ENCODE measurements at regions not wholly inside any gene's neighbourhood (a gene's known extent, or its start where the extent isn't known, plus 50 kb on each side); places are given as distances from the start of the nearest gene placed in this dataset.

GRCh38 chr1:192003295-192004077, 154.8 kb upstream of the RGS18 start:
- DNase-seq (ENCODE audit: low spot score) = no peak

- DNase-seq (ENCODE audit: low spot score) = no peak
Observed at GRCh38 chr1:192005976-192006375, 152.3 kb upstream of the RGS18 start.

GRCh38 chr1:192008281-192008825, 149.9 kb upstream of the RGS18 start:
- no peak for DNase-seq (ENCODE audit: low spot score)

- no peak for DNase-seq (ENCODE audit: low spot score)
Observed at GRCh38 chr1:192010406-192010805, 147.9 kb upstream of the RGS18 start.

DNA sequence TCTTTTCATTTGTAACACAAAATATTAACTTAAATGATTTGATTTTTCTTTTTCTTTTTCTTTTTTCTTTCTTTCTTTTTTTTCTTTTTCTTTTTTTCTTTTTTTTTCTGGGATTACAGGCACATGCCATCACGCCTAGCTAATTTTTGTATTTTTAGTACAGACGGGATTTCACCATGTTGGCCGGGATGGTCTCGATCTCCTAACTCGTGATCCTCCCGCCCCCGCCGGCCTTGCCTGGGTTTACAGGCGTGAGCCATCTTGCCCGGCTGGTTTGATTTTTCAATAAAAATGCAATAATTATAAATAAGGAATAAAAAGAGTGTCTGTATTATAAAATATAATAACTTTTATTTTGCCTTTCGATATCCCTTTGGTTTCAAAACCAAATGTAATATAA, 146.7 kb upstream of the RGS18 start:
- DNase-seq (ENCODE audit: low spot score) = no peak

DNA sequence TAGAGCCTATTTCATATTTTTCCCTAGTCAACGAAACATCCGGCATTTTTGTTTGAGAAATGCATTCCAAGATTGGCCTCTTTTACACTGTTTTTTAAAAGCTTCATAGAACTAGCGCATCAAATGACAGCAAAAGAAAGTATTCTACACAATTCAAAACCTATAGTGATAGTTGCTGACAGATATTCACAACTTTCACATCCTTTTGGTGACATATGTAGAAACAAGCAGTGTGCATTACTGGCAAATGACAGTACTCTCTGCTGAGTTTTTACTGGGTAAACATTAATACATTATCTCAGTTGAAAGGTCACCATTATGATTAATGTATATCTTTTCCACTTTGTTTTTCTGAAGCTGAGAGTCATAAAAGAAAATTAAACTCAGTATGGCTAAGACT, 135.4 kb upstream of the RGS18 start:
- DNase-seq (ENCODE audit: low spot score) = no peak

DNA sequence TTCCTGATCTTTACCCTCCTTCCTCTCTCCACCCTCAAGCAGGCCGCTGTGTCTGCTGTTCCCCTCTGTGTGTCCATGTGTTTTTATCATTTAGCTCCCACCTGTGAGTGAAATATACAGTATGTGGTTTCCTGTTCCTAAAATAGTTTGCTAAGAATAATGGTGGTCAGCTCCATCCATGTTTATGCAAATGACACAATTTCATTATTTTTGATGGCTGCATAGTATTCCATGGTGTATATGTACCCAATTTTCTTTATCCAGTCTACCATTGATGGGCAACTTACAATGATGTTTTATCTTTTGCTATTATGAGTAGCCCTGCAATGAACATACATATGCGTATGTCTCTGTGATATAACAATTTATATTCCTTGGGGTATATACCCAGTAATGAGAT, 133.4 kb upstream of the RGS18 start:
- DNase-seq (ENCODE audit: low spot score) = no peak

DNA sequence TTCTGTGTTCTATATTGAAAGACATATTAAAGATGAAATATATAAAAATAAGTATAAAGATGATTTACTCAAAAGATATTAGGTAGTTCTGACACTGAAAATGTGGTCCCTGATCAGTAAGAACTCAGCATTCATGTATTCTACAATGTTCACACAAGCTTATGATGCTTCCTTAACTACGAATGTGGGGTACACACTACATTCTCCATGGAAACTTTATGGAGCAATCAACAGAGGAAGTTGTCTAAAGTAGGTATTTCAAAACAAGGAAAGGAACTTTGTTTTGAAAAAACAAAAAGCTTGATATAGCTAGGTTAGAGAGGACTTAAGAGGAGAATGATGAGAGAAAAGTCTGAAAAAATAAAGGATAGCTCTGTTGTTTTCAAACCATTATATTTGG, 119.7 kb upstream of the RGS18 start:
- no peak for DNase-seq (ENCODE audit: low spot score)

DNA sequence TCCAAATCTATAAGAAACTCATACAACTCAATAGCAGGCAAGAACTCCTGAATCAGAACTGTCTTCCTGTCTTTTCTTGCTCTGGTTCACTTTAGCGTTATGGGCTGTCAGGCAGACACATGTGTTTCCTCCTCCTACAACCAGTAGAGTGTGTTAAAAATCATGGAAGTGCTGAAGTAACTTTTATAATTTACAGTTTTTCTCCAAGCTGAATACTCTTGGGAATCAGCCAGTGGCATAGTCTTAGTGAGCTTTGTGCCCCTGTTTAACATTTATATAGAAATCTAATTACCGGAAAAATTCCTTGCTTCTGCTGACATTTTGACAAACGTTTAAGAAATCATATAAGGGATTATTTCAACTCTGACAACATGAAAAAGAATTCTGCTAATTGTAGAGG, 113.1 kb upstream of the RGS18 start:
- DNase-seq (ENCODE audit: low spot score) = no peak

DNA sequence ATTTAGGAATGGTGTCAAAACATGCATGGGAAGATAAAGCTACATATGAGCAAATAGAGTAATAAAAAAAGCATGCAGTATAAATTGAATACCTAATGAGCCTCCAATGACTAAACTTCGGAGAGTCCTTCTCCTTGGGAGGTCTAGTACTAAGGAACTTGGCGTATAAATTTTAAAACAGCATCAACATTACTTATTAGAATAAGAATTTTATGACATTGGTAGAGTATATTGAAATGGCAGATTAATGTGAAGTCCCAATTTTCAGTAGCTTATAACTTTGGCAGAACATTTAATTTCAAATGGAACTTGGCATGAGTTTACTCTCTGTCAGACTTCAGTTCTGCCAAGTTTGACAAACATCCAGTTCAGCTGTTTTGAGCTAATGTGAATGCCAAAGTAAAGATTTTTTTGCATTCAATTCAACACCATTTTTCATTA, 104.7 kb upstream of the RGS18 start:
- no peak for DNase-seq (ENCODE audit: low spot score)

DNA sequence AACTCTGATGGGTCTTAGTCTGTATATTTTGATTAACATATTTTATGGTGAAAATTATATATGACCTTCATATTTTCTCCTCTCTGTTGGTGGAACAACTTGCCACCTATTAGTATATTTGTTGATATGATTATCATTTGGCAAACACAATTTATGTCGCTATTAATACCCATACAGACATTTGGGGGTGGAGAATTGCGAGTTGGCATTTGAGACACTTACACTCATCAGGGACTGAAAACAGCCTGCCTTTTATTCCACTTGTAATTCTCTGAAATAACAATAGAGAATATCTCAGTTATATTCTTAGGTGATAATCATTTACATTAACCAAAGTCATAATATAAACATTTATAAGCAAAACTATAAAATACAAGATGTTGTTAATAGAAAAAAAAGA, 100.5 kb upstream of the RGS18 start:
- DNase-seq (ENCODE audit: low spot score) = no peak

DNA sequence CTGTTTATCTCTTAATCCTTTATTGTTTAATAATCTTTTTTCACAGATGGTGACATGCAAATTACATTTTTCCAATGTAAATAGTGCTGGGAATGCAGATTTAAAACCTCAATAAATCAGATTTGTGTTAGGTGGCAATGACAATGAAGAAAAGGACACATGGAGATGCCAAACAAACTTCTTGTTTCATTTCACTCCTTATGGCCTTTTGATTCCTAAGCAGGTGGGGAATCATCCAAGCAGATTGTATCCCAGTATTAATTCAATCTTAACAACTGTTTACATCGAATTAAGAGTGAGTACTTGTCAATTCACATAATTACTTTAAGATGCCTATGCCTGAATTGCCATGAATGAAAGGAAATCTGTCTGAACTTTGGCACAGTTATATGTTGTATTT, 98.9 kb upstream of the RGS18 start:
- DNase-seq (ENCODE audit: low spot score) = no peak

DNA sequence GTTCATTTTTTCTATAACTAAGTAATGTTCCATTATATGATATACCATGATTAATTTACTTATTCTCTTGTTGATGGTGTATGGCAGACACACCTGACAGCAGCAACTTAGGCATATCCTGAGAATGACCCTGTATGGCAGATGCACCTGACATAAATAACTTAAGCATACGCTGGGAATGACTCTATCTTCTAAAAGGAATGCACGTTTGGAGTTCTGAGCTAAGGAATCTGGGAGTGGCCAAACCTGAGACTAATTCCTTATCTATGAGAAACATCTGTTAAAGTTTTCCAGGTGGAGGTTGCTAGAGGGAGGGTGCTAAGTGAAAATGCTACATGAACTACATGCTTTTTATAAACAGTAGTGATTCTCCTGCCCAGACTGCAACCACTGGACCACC, 96.7 kb upstream of the RGS18 start:
- DNase-seq (ENCODE audit: low spot score) = no peak

- no peak for DNase-seq (ENCODE audit: low spot score)
Observed at GRCh38 chr1:192065087-192065486, 93.2 kb upstream of the RGS18 start.

DNA sequence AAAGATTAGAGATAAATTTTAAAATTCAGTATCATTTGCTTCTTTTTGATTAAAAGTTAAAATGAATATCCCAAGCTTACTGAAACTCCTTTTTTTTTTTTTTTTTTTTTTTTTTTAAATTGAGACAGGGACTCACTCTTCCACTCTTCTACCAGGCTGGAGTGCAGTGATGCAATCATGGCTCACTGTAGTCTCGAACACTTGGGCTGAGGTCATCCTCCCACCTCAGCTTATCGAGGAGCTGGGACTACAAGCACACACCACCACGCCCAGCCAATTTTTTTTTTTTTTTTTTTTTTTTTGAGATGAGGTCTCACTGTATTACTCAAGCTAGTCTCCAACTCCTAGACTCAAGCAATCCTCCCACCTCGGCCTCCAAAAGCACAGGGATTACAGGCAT, 92.1 kb upstream of the RGS18 start:
- no peak for DNase-seq (ENCODE audit: low spot score)

DNA sequence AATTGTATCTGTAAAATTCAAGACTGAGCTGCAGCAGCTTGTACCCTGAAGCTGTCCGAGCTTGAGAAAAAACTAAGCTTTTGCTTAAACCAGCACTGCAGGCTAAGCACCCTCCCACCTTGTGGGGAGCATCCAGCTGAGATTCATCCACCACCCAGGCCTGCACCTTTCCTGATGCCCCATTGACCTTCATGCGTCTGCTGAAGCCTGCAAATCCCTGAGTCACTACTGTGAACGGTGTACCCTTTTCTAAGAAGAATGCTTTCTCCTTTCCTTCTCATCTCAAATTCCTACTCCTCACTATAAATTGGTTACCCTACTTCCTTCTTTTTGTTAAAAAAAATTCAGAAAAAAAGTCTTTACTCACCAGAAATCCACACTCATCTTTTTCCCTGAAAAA, 90.9 kb upstream of the RGS18 start:
- DNase-seq (ENCODE audit: low spot score) = no peak

- no peak for DNase-seq (ENCODE audit: low spot score)
Observed at GRCh38 chr1:192070213-192070612, 88.0 kb upstream of the RGS18 start.

DNA sequence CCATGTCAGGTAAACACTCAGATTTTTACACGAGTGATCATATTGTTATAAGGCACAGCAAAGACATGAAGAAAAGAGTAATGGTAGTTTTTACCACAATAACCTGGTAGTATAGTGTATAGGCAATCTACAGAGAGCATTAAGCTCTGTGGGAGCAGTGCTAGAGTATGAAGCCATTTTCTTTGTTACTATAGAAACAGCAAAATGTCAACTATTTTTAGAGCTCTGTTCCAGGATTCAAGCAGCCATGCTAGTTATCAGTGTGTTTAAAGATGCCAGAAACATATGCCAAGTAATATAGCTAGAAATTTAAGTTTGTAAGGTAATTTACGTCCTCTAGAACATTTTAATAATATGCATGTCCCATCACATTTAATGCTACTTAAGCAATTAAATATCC, 77.6 kb upstream of the RGS18 start:
- DNase-seq (ENCODE audit: low spot score) = peak; percentile 15

DNA sequence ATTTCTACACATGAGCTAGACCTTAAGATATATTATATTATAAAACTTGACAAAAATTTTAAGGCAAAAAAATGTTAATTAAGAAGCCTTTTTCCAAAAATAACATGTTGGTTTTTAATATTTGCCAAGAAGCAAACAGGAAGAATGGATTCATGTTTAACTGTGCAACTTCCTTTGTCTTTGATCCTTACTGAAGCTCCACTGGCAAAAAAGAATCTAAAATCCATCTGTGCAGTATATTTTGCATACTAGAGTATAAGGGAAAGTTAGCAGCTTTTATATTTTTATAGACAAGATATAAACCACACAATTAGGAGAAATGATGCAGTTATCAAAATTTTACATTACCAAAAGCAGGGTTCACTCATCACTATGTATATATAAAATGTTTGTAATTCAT, 76.9 kb upstream of the RGS18 start:
- DNase-seq (ENCODE audit: low spot score) = no peak

DNA sequence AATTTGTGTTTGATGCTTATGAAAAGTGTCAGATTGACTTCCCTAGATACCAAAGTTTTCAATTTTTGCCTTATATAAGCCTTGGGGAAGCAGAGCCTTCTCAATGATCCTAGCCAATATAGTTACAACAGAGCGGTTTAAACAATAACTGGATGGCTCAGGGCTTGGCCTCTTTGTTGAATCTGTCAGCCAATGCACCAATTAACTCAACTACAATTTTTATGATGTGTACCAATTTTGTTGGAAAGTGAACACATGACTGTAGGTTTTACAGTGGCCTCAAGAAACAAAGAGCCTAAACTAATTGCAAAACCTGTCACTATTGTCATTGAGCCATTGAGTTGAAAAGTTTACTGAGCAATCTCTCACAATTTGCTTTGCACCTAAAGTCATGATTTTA, 71.6 kb upstream of the RGS18 start:
- no peak for DNase-seq (ENCODE audit: low spot score)

- DNase-seq (ENCODE audit: low spot score) = no peak
Observed at GRCh38 chr1:192087334-192087733, 70.9 kb upstream of the RGS18 start.

- no peak for DNase-seq (ENCODE audit: low spot score)
Observed at GRCh38 chr1:192088496-192088895, 69.8 kb upstream of the RGS18 start.

DNA sequence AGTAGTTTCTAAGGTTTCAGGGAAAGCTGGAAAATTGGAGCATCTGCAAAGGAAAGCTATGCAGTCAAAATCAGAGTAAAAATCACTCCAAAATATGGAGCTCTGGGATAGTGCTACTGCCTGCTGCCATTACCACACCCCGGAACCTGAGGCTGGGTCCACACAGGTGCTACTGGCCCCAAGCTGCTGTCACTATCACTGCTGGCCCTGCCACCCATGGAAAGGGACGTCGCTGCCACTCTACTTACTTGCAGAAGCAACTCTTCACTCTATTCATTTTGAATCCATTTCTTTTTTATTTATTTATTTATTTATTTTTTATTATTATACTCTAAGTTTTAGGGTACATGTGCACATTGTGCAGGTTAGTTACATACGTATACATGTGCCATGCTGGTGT, 60.3 kb upstream of the RGS18 start:
- DNase-seq (ENCODE audit: low spot score) = no peak

GRCh38 chr1:192099328-192099727, 58.9 kb upstream of the RGS18 start:
- no peak for DNase-seq (ENCODE audit: low spot score)

Data from putamen (tissue), 1 donor.